Transverse colon (tissue), 4 donors: ENCODE measurements at regions not wholly inside any gene's neighbourhood (a gene's known extent, or its start where the extent isn't known, plus 50 kb on each side); places are given as distances from the start of the nearest gene placed in this dataset.

Source experiments
- EP300 ChIP-seq: sonication (generic); formaldehyde crosslinking; IDR thresholded peaks from one replicate; pipeline ENCODE4 v1.6.1; 2017; ENCODE audit warnings: antibody characterized with exemption, low read depth
- POLR2AphosphoS5 ChIP-seq, 3 donors: sonication (generic); formaldehyde crosslinking; IDR thresholded peaks; one replicate each; pipeline ENCODE4 v1.6.1; 2016; ENCODE audit warnings: antibody characterized with exemption in 3 of 3
- TF ChIP-seq, protein P1 (sequence below), 5 experiments: fragments of 200-600 bp in 3 of 5; fragments of 450-650 bp in 2 of 5; sonication (generic) in 3 of 5; IDR thresholded peaks; 1 replicate in 2 of 5; 2 replicates in 3 of 5; pipeline ENCODE4 v1.5.1; 2016 to 2017; ENCODE audit warnings: antibody characterized with exemption in 5 of 5, inconsistent platforms in 3 of 5, mild to moderate bottlenecking in 2 of 5, moderate library complexity in 1 of 5

DNA sequence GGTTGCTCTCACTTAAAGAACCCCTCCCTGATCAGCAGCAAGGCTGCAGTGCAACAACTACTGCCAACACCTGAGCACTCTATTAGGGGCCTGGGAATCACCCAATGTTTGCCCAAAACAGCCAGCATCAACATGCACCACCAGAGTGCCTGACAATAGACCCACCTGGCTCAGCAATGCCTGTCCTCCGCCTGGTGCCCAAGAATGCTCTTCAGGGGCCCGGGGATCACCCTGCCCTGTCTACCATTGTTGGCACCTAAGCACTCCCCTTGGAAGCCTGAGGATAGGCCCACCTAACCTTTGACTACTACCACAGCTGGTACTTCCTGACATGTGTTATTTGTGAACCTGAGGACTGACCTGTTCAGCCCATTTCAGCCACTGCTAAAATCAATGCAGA, 1363.1 kb upstream of the PRR20A start:
- TF ChIP-seq POLR2AphosphoS5 (IDR thresholded peaks at IDR 0.05): no peak
- TF ChIP-seq, protein P1, sequence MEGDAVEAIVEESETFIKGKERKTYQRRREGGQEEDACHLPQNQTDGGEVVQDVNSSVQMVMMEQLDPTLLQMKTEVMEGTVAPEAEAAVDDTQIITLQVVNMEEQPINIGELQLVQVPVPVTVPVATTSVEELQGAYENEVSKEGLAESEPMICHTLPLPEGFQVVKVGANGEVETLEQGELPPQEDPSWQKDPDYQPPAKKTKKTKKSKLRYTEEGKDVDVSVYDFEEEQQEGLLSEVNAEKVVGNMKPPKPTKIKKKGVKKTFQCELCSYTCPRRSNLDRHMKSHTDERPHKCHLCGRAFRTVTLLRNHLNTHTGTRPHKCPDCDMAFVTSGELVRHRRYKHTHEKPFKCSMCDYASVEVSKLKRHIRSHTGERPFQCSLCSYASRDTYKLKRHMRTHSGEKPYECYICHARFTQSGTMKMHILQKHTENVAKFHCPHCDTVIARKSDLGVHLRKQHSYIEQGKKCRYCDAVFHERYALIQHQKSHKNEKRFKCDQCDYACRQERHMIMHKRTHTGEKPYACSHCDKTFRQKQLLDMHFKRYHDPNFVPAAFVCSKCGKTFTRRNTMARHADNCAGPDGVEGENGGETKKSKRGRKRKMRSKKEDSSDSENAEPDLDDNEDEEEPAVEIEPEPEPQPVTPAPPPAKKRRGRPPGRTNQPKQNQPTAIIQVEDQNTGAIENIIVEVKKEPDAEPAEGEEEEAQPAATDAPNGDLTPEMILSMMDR (IDR thresholded peaks at IDR 0.05): no peak
- TF ChIP-seq EP300: no peak
